ENCODE measurements at regions not wholly inside any gene's neighbourhood (a gene's known extent, or its start where the extent isn't known, plus 50 kb on each side); places are given as distances from the start of the nearest gene placed in this dataset.
A peak's percentile ranks its signal among the peaks of the same experiment; 100 is the strongest.

GRCh38 chr12:126342866-126343265 lies 1277.6 kb downstream of the AACS start:
- no peaks in the 10 kb centered on the region for H3K36me3 ChIP-seq (ENCODE audit: low read depth)

GRCh38 chr12:126343321-126343720 lies 1278.1 kb downstream of the AACS start:
- no peak for DNase-seq (ENCODE audit: low spot score)
- ATAC-seq (ENCODE audit: low read depth) = no peak
- Histone ChIP-seq H3K9me3 (ENCODE audit: severe bottlenecking) (no peaks in the 10 kb centered on the region), H3K27me3 (ENCODE audit: insufficient read depth, poor library complexity, severe bottlenecking) (no peaks in the 10 kb centered on the region), H3K4me3 (ENCODE audit: severe bottlenecking) (no peak overlapping the region), H3K27ac (ENCODE audit: poor library complexity, severe bottlenecking) (no peak overlapping the region), H3K36me3 (ENCODE audit: low read depth) (no peaks in the 10 kb centered on the region), H3K4me1 (ENCODE audit: insufficient read depth, poor library complexity, severe bottlenecking) (no peaks in the 10 kb centered on the region)
- no peak for TF ChIP-seq CTCF (IDR thresholded peaks at IDR 0.05; ENCODE audit: poor library complexity, severe bottlenecking)

More at GRCh38 chr12:126342866-126343265, 1277.6 kb downstream of the AACS start:
- H3K9me3 ChIP-seq (ENCODE audit: severe bottlenecking) = no peaks in the 10 kb centered on the region
- no peak for TF ChIP-seq CTCF (IDR thresholded peaks at IDR 0.05; ENCODE audit: poor library complexity, severe bottlenecking)
- no peaks in the 10 kb centered on the region for H3K4me1 ChIP-seq (ENCODE audit: insufficient read depth, poor library complexity, severe bottlenecking)
- H3K4me3 ChIP-seq (ENCODE audit: severe bottlenecking) = no peak overlapping the region
- DNase-seq (ENCODE audit: low spot score) (no peak), ATAC-seq (ENCODE audit: low read depth) (no peak)
- no peak overlapping the region for H3K27ac ChIP-seq (ENCODE audit: poor library complexity, severe bottlenecking)
- H3K27me3 ChIP-seq (ENCODE audit: insufficient read depth, poor library complexity, severe bottlenecking) = no peaks in the 10 kb centered on the region

GRCh38 chr12:126346087-126346486 lies 1280.9 kb downstream of the AACS start:
- Histone ChIP-seq H3K36me3 (ENCODE audit: low read depth) (no peaks in the 10 kb centered on the region), H3K4me1 (ENCODE audit: insufficient read depth, poor library complexity, severe bottlenecking) (no peaks in the 10 kb centered on the region), H3K9me3 (ENCODE audit: severe bottlenecking) (no peaks in the 10 kb centered on the region), H3K4me3 (ENCODE audit: severe bottlenecking) (no peak overlapping the region), H3K27ac (ENCODE audit: poor library complexity, severe bottlenecking) (no peak overlapping the region), H3K27me3 (ENCODE audit: insufficient read depth, poor library complexity, severe bottlenecking) (no peaks in the 10 kb centered on the region)
- ATAC-seq (ENCODE audit: low read depth) (no peak), DNase-seq (ENCODE audit: low spot score) (no peak)
- TF ChIP-seq CTCF (IDR thresholded peaks at IDR 0.05; ENCODE audit: poor library complexity, severe bottlenecking) = peak; percentile 25

- Histone ChIP-seq H3K4me1 (ENCODE audit: insufficient read depth, poor library complexity, severe bottlenecking) (no peaks in the 10 kb centered on the region), H3K27me3 (ENCODE audit: insufficient read depth, poor library complexity, severe bottlenecking) (no peaks in the 10 kb centered on the region), H3K9me3 (ENCODE audit: severe bottlenecking) (no peaks in the 10 kb centered on the region), H3K36me3 (ENCODE audit: low read depth) (no peaks in the 10 kb centered on the region), H3K4me3 (ENCODE audit: severe bottlenecking) (no peak overlapping the region), H3K27ac (ENCODE audit: poor library complexity, severe bottlenecking) (no peak overlapping the region)
- DNase-seq (ENCODE audit: low spot score) (no peak), ATAC-seq (ENCODE audit: low read depth) (no peak)
- peak; percentile 19 for TF ChIP-seq CTCF (IDR thresholded peaks at IDR 0.05; ENCODE audit: poor library complexity, severe bottlenecking)
These were observed 1282.2 kb downstream of the AACS start for GRCh38 chr12:126347421-126347820.

GRCh38 chr12:126349383-126349782 lies 1284.1 kb downstream of the AACS start:
- no peak for DNase-seq (ENCODE audit: low spot score)
- H3K36me3 ChIP-seq (ENCODE audit: low read depth) = no peaks in the 10 kb centered on the region
- no peak for TF ChIP-seq CTCF (IDR thresholded peaks at IDR 0.05; ENCODE audit: poor library complexity, severe bottlenecking)

More at GRCh38 chr12:126349383-126349782, 1284.1 kb downstream of the AACS start:
- Histone ChIP-seq H3K27me3 (ENCODE audit: insufficient read depth, poor library complexity, severe bottlenecking) (no peaks in the 10 kb centered on the region), H3K4me3 (ENCODE audit: severe bottlenecking) (no peak overlapping the region), H3K9me3 (ENCODE audit: severe bottlenecking) (no peaks in the 10 kb centered on the region), H3K27ac (ENCODE audit: poor library complexity, severe bottlenecking) (no peak overlapping the region), H3K4me1 (ENCODE audit: insufficient read depth, poor library complexity, severe bottlenecking) (peaks cover 5% of the 10 kb centered on the region)
- ATAC-seq (ENCODE audit: low read depth) = no peak
